Gastrocnemius medialis (tissue), 4 donors: ENCODE measurements at regions not wholly inside any gene's neighbourhood (a gene's known extent, or its start where the extent isn't known, plus 50 kb on each side); places are given as distances from the start of the nearest gene placed in this dataset.

Source experiments
- POLR2A ChIP-seq, 2 donors: fragments of 450-650 bp; IDR thresholded peaks; one replicate each; pipeline ENCODE4 v1.6.1; 2017; ENCODE audit warnings: antibody characterized with exemption in 2 of 2, mild to moderate bottlenecking in 2 of 2, moderate library complexity in 2 of 2
- TF ChIP-seq, protein P1 (sequence below), 5 experiments: fragments of 450-650 bp in 3 of 5; fragments of 200-600 bp in 2 of 5; sonication (generic) in 2 of 5; IDR thresholded peaks in 4 of 5; conservative IDR thresholded peaks in 1 of 5; 1 replicate in 4 of 5; 2 replicates in 1 of 5; pipeline ENCODE4 v1.5.1; 2016 to 2019; ENCODE audit warnings: antibody characterized with exemption in 5 of 5, mild to moderate bottlenecking in 3 of 5, moderate library complexity in 3 of 5

DNA sequence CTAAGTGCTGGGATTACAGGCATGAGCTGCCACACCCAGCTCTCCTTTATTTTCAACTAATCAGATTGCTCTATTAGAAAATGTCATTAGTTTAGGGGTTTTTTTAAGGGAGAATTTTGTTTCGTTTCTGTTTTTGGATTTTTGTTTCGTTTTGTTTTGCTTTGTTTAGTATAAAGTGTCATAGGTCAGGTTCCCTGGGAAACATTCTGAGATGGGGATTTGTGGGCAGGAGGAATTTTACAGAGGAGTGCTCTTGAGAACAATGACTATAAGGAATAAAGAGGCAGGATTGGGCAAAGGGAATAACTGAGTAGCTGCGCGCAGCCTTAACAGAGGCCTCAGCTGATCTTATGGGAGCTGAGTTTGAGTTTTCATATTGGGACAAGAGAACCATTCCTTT, 86.8 kb upstream of the NR2F2 start:
- TF ChIP-seq, protein P1, sequence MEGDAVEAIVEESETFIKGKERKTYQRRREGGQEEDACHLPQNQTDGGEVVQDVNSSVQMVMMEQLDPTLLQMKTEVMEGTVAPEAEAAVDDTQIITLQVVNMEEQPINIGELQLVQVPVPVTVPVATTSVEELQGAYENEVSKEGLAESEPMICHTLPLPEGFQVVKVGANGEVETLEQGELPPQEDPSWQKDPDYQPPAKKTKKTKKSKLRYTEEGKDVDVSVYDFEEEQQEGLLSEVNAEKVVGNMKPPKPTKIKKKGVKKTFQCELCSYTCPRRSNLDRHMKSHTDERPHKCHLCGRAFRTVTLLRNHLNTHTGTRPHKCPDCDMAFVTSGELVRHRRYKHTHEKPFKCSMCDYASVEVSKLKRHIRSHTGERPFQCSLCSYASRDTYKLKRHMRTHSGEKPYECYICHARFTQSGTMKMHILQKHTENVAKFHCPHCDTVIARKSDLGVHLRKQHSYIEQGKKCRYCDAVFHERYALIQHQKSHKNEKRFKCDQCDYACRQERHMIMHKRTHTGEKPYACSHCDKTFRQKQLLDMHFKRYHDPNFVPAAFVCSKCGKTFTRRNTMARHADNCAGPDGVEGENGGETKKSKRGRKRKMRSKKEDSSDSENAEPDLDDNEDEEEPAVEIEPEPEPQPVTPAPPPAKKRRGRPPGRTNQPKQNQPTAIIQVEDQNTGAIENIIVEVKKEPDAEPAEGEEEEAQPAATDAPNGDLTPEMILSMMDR (IDR thresholded peaks at IDR 0.05 in 4 of 5, conservative IDR thresholded peaks at IDR 0.05 in 1 of 5): no peak
- no peak for TF ChIP-seq POLR2A (IDR thresholded peaks at IDR 0.05)
